Stomach (tissue), 8 donors: ENCODE measurements at regions not wholly inside any gene's neighbourhood (a gene's known extent, or its start where the extent isn't known, plus 50 kb on each side); places are given as distances from the start of the nearest gene placed in this dataset.

Experiments used
- DNase-seq, 2 donors: peaks; one replicate each; pipeline versions ENCODE4 v3.0.0 to v3.0.0-alpha.2; 2013 to 2019
- H3K27ac ChIP-seq, 5 donors: fragments of 200-600 bp in 4 of 5; sonication (generic) in 4 of 5; one replicate each; pipeline ENCODE4 v1.5.1; 2013 to 2019; ENCODE audit warnings: mild to moderate bottlenecking in 1 of 5, moderate library complexity in 1 of 5
- H3K27me3 ChIP-seq, 3 donors: fragments of 200-600 bp; sonication (generic); one replicate each; pipeline ENCODE4 v1.5.1; 2017 to 2019; ENCODE audit warnings: mixed run types in 1 of 3
- H3K36me3 ChIP-seq, 4 donors: fragments of 200-600 bp; sonication (generic); 1 replicate in 3 of 4; 2 replicates in 1 of 4; pipeline ENCODE4 v1.5.1; 2016 to 2019
- H3K4me1 ChIP-seq, 4 donors: fragments of 200-600 bp; sonication (generic); one replicate each; pipeline ENCODE4 v1.5.1; 2016 to 2019
- H3K4me3 ChIP-seq, 4 donors: fragments of 200-600 bp; sonication (generic) in 3 of 4; one replicate each; pipeline ENCODE4 v1.5.1; 2016 to 2019; ENCODE audit warnings: mild to moderate bottlenecking in 1 of 4
- H3K9me3 ChIP-seq, 4 donors: fragments of 200-600 bp; sonication (generic); one replicate each; pipeline ENCODE4 v1.5.1; 2016 to 2019
- EP300 ChIP-seq: sonication (generic); formaldehyde crosslinking; IDR thresholded peaks from one replicate; pipeline ENCODE4 v1.6.1; 2017; ENCODE audit warnings: antibody characterized with exemption
- POLR2A ChIP-seq, 4 donors: fragments of 450-650 bp; IDR thresholded peaks; one replicate each; pipeline ENCODE4 v1.6.1; 2016; ENCODE audit warnings: antibody characterized with exemption in 4 of 4, control low read depth in 2 of 4, mild to moderate bottlenecking in 1 of 4, moderate library complexity in 1 of 4
- POLR2AphosphoS5 ChIP-seq, 3 donors: sonication (generic); formaldehyde crosslinking; IDR thresholded peaks; one replicate each; pipeline ENCODE4 v1.6.1; 2016; ENCODE audit warnings: antibody characterized with exemption in 3 of 3
- WGBS, 5 donors: extraction: QIAGEN DNeasy Blood & Tissue Kit in 3 of 5; methylation state at CpG; one replicate each; pipeline versions ENCODE4 v1.1.5 to v1.1.7; 2013 to 2018; 5-methylcytosine and 5-hydroxymethylcytosine counted together
- intact Hi-C: fragments of 100-400 bp; cut with DNase I; formaldehyde crosslinking; loops from one replicate; pipeline ENCODE4 v1.15.1; 2023; ENCODE audit warnings: low total_unique reads
- TF ChIP-seq, protein P1 (sequence below), 7 experiments: fragments of 450-650 bp in 4 of 7; fragments of 200-600 bp in 3 of 7; sonication (generic) in 3 of 7; IDR thresholded peaks; one replicate each; pipeline ENCODE4 v1.5.1; 2016 to 2019; ENCODE audit warnings: antibody characterized with exemption in 7 of 7, control low read depth in 2 of 7, mild to moderate bottlenecking in 1 of 7
- donor health status: healthy with polysubstance abuse.
- donor health status: Bipolar disorder and iron deficiency.
- donor health status: healthy.

GRCh38 chr14:96638041-96638855 is 136.1 kb downstream of the PAPOLA start:
- Histone ChIP-seq H3K27me3 (no peaks in the 10 kb centered on the region), H3K4me3 (no peak overlapping the region), H3K27ac (no peak overlapping the region), H3K9me3 (no peaks in the 10 kb centered on the region), H3K36me3 (no peaks in the 10 kb centered on the region), H3K4me1 (no peaks in the 10 kb centered on the region)
- intact Hi-C loops = no loop called here
- TF ChIP-seq, protein P1, sequence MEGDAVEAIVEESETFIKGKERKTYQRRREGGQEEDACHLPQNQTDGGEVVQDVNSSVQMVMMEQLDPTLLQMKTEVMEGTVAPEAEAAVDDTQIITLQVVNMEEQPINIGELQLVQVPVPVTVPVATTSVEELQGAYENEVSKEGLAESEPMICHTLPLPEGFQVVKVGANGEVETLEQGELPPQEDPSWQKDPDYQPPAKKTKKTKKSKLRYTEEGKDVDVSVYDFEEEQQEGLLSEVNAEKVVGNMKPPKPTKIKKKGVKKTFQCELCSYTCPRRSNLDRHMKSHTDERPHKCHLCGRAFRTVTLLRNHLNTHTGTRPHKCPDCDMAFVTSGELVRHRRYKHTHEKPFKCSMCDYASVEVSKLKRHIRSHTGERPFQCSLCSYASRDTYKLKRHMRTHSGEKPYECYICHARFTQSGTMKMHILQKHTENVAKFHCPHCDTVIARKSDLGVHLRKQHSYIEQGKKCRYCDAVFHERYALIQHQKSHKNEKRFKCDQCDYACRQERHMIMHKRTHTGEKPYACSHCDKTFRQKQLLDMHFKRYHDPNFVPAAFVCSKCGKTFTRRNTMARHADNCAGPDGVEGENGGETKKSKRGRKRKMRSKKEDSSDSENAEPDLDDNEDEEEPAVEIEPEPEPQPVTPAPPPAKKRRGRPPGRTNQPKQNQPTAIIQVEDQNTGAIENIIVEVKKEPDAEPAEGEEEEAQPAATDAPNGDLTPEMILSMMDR (IDR thresholded peaks at IDR 0.05) = no peak
- TF ChIP-seq POLR2A (IDR thresholded peaks at IDR 0.05) (no peak), POLR2AphosphoS5 (IDR thresholded peaks at IDR 0.05) (no peak), EP300 (no peak)
- 81 to 89% (median 84%) methylated on average over 12 of the region's 12 CpGs for WGBS, 5 donors
- peak in 1 of 2 donors; percentile 21 for DNase-seq

- intact Hi-C loops = no loop called here
- H3K36me3 ChIP-seq = no peaks in the 10 kb centered on the region
- DNase-seq = peak in 1 of 2 donors; percentile 23
These were observed 137.4 kb downstream of the PAPOLA start for GRCh38 chr14:96639550-96639949.

DNA sequence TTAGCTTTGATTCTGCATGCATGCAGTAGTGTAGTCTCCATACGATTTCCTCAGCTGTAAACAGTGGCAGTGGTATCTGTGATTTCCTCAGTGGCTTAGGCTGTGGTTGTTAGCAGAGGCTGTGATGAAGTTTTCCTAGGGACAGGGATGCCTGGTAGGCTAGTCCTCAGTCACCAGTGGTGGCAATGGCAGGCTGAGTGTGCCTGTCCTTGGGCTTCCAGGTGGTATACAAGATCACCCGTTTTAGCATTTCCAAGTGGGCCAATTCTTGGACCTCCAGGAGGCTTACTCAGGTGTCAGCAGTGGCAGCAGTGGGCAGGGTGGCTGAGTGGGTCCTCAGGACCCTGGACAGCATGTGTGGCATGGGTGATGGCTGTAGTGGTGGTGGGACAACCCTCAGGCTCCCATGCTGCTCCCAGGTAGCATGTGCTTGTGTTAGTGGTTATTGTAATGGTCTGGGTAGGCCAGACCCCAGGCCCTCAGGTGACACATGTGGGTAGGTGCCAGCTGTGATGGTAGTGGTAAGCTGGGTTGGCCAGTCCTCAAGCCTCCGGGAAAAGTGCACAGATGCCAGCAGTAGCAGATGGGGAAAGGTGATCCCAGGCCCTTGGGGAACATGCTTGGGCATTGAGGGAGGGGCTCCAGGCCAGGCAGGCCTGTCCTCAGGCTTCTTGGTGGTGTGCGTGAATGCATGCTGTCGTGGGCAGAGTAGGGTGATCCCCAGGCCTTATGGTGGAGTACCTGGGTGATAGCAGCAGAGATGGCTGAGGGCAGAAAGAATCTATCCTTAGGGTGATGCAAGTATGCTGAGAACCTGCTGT is 146.5 kb downstream of the PAPOLA start:
- Histone ChIP-seq H3K9me3 (peaks cover 0 to 20% (median 14%) of the 10 kb centered on the region in 4 donors), H3K27me3 (peaks cover 0 to 5% (median 0%) of the 10 kb centered on the region in 3 donors), H3K4me3 (no peak overlapping the region), H3K27ac (no peak overlapping the region), H3K36me3 (no peaks in the 10 kb centered on the region), H3K4me1 (no peaks in the 10 kb centered on the region)
- DNase-seq = peak in 1 of 2 donors; percentile 7
- intact Hi-C loops = no loop called here
- TF ChIP-seq, protein P1 (IDR thresholded peaks at IDR 0.05) = no peak
- TF ChIP-seq POLR2A (IDR thresholded peaks at IDR 0.05) (no peak), EP300 (no peak), POLR2AphosphoS5 (IDR thresholded peaks at IDR 0.05) (no peak)
- WGBS, 5 donors = 67 to 87% (median 77%) methylated on average over 4 to 5 of the region's 5 CpGs

More at GRCh38 chr14:96639550-96639949, 137.4 kb downstream of the PAPOLA start:
- WGBS, 5 donors = 82 to 91% (median 87%) methylated on average over 8 of the region's 8 CpGs
- TF ChIP-seq EP300 (no peak), POLR2A (IDR thresholded peaks at IDR 0.05) (no peak), POLR2AphosphoS5 (IDR thresholded peaks at IDR 0.05) (no peak)
- TF ChIP-seq, protein P1 (IDR thresholded peaks at IDR 0.05) = no peak
- Histone ChIP-seq H3K4me3 (no peak overlapping the region), H3K27me3 (no peaks in the 10 kb centered on the region), H3K9me3 (no peaks in the 10 kb centered on the region), H3K27ac (no peak overlapping the region), H3K4me1 (no peaks in the 10 kb centered on the region)

DNA sequence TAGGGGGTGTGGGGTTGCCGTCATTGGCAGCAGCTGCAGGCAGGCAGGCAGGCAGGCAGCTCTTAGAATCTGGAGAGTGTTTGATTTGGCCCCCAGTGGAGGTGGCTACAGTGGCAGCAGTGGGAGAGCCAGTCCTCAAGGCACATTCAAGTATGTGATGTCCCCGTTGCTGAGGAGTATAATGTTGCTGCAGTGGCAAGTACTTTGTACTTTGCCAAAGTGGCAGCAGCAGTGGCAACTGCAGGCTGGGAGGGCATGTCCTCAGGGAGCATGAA is 147.1 kb downstream of the PAPOLA start:
- Histone ChIP-seq H3K9me3 (peaks cover 0 to 20% (median 14%) of the 10 kb centered on the region in 4 donors), H3K27ac (no peak overlapping the region), H3K4me3 (no peak overlapping the region), H3K27me3 (peaks cover 0 to 5% (median 0%) of the 10 kb centered on the region in 3 donors), H3K36me3 (no peaks in the 10 kb centered on the region), H3K4me1 (no peaks in the 10 kb centered on the region)
- TF ChIP-seq, protein P1 (IDR thresholded peaks at IDR 0.05) = no peak
- TF ChIP-seq POLR2AphosphoS5 (IDR thresholded peaks at IDR 0.05) = no peak
- TF ChIP-seq POLR2A (IDR thresholded peaks at IDR 0.05) = no peak
- TF ChIP-seq EP300 = no peak
- intact Hi-C loops = no loop called here
- DNase-seq = peak in 1 of 2 donors; percentile 4
- 54 to 94% (median 81%) methylated on average over 2 of the region's 2 CpGs; no CpG with 5 or more reads in 1 of the 5 donors for whole genome bisulfite sequencing, 5 donors
